ENCODE measurements at regions not wholly inside any gene's neighbourhood (a gene's known extent, or its start where the extent isn't known, plus 50 kb on each side); places are given as distances from the start of the nearest gene placed in this dataset.

- no peak overlapping the region for H3K4me3 ChIP-seq (ENCODE audit: low read length)
- H3F3A ChIP-seq (ENCODE audit: control insufficient read depth, insufficient read depth) = no peaks in the 10 kb centered on the region
- no peaks in the 10 kb centered on the region for H3K9me2 ChIP-seq (replicated peaks; ENCODE audit: control insufficient read depth, low read length)
- H3K36me3 ChIP-seq (ENCODE audit: control insufficient read depth, low read length) = no peaks in the 10 kb centered on the region
- no peaks in the 10 kb centered on the region for H4K20me1 ChIP-seq (ENCODE audit: control insufficient read depth, insufficient read depth, low read depth, low read length)
- TF ChIP-seq CTCF (IDR thresholded peaks at IDR 0.05; ENCODE audit: low read depth, low read length, poor library complexity, severe bottlenecking) (no peak), EZH2phosphoT487 (IDR thresholded peaks at IDR 0.05; ENCODE audit: borderline replicate concordance, low read length) (no peak)
- H3K79me2 ChIP-seq (ENCODE audit: control insufficient read depth, low read length) = no peaks in the 10 kb centered on the region
- no peak overlapping the region for H3K27ac ChIP-seq (ENCODE audit: low read depth, low read length)
- no peaks in the 10 kb centered on the region for H3K4me1 ChIP-seq (ENCODE audit: control insufficient read depth, low read length)
- H3K9me3 ChIP-seq (ENCODE audit: control insufficient read depth, insufficient read depth, low read length) = no peaks in the 10 kb centered on the region
- peaks cover 8% of the 10 kb centered on the region; the same call in 1 of the 2 replicates for H3K27me3 ChIP-seq (ENCODE audit: control insufficient read depth, low read length)
- H3K4me2 ChIP-seq (ENCODE audit: low read length) = no peak overlapping the region
Observed at GRCh38 chr11:119816660-119817059, 87.7 kb upstream of the NECTIN1 start.

GRCh38 chr11:119814766-119815165 lies 85.8 kb upstream of the NECTIN1 start:
- H3K9me3 ChIP-seq (ENCODE audit: control insufficient read depth, insufficient read depth, low read length) = no peaks in the 10 kb centered on the region
- TF ChIP-seq CTCF (IDR thresholded peaks at IDR 0.05; ENCODE audit: low read depth, low read length, poor library complexity, severe bottlenecking) (no peak), EZH2phosphoT487 (IDR thresholded peaks at IDR 0.05; ENCODE audit: borderline replicate concordance, low read length) (no peak)
- no peak overlapping the region for H3K27ac ChIP-seq (ENCODE audit: low read depth, low read length)
- no peaks in the 10 kb centered on the region for H3F3A ChIP-seq (ENCODE audit: control insufficient read depth, insufficient read depth)
- H4K20me1 ChIP-seq (ENCODE audit: control insufficient read depth, insufficient read depth, low read depth, low read length) = no peaks in the 10 kb centered on the region
- no peaks in the 10 kb centered on the region for H3K9me2 ChIP-seq (replicated peaks; ENCODE audit: control insufficient read depth, low read length)
- no peaks in the 10 kb centered on the region for H3K4me1 ChIP-seq (ENCODE audit: control insufficient read depth, low read length)
- peaks cover 8% of the 10 kb centered on the region; the same call in 1 of the 2 replicates for H3K27me3 ChIP-seq (ENCODE audit: control insufficient read depth, low read length)
- H3K4me3 ChIP-seq (ENCODE audit: low read length) = no peak overlapping the region
- no peaks in the 10 kb centered on the region for H3K36me3 ChIP-seq (ENCODE audit: control insufficient read depth, low read length)
- H3K79me2 ChIP-seq (ENCODE audit: control insufficient read depth, low read length) = no peaks in the 10 kb centered on the region
- H3K4me2 ChIP-seq (ENCODE audit: low read length) = no peak overlapping the region

- Histone ChIP-seq H3F3A (ENCODE audit: control insufficient read depth, insufficient read depth) (no peaks in the 10 kb centered on the region), H3K9me2 (replicated peaks; ENCODE audit: control insufficient read depth, low read length) (no peaks in the 10 kb centered on the region), H3K4me2 (ENCODE audit: low read length) (no peak overlapping the region), H4K20me1 (ENCODE audit: control insufficient read depth, insufficient read depth, low read depth, low read length) (no peaks in the 10 kb centered on the region), H3K4me3 (ENCODE audit: low read length) (no peak overlapping the region), H3K79me2 (ENCODE audit: control insufficient read depth, low read length) (no peaks in the 10 kb centered on the region), H3K27ac (ENCODE audit: low read depth, low read length) (no peak overlapping the region), H3K36me3 (ENCODE audit: control insufficient read depth, low read length) (no peaks in the 10 kb centered on the region), H3K9me3 (ENCODE audit: control insufficient read depth, insufficient read depth, low read length) (no peaks in the 10 kb centered on the region), H3K4me1 (ENCODE audit: control insufficient read depth, low read length) (no peaks in the 10 kb centered on the region), H3K27me3 (ENCODE audit: control insufficient read depth, low read length) (peaks cover 11% of the 10 kb centered on the region; the same call in 1 of the 2 replicates)
- no peak for TF ChIP-seq EZH2phosphoT487 (IDR thresholded peaks at IDR 0.05; ENCODE audit: borderline replicate concordance, low read length)
- no peak for TF ChIP-seq CTCF (IDR thresholded peaks at IDR 0.05; ENCODE audit: low read depth, low read length, poor library complexity, severe bottlenecking)
Observed at GRCh38 chr11:119810478-119811232, 81.7 kb upstream of the NECTIN1 start.
